ENCODE measurements at regions not wholly inside any gene's neighbourhood (a gene's known extent, or its start where the extent isn't known, plus 50 kb on each side); places are given as distances from the start of the nearest gene placed in this dataset.

- no peak for DNase-seq
Measured at GRCh38 chr22:47225080-47225930, 462.9 kb downstream of the TBC1D22A start.
